ENCODE measurements at regions not wholly inside any gene's neighbourhood (a gene's known extent, or its start where the extent isn't known, plus 50 kb on each side); places are given as distances from the start of the nearest gene placed in this dataset.

GRCh38 chr14:25431211-25432076 lies 381.5 kb upstream of the STXBP6 start:
- ChIA-PET CTCF (interaction anchor here (1.2 kb wide), 1 partner anchor 19 kb away, joined by 3 read pairs; no protein-coding TSS in a partner anchor), POLR2A (no interaction called here)
- TF ChIP-seq HES2 (IDR thresholded peaks at IDR 0.05) (no peak), REST (IDR thresholded peaks at IDR 0.05) (no peak), RAD21 (conservative IDR thresholded peaks at IDR 0.05 in 1 of 2, IDR thresholded peaks at IDR 0.05 in 1 of 2) (peak in 1 of 2 experiments; percentile 41; a peak in 1 of 5 replicates)
- H3K9me3 ChIP-seq = no peaks in the 10 kb centered on the region
- peak in 1 of 2 experiments; percentile 55; a peak in 2 of 6 replicates for ATAC-seq
- no peak overlapping the region for H3K4me2 ChIP-seq
- 25% methylated on average over 21 of the region's 21 CpGs for WGBS (ENCODE audit: missing lambda C conversion rate)
- H3K4me3 ChIP-seq = no peak overlapping the region
- peak in 1 of 2 experiments; percentile 50 for DNase-seq (ENCODE audit: low read depth in 1 of 2, low spot score in 1 of 2)
- no peaks in the 10 kb centered on the region for H3K4me1 ChIP-seq
- no peak for FAIRE-seq
- H3K27ac ChIP-seq = no peak overlapping the region

- no peak overlapping the region for H3K4me3 ChIP-seq
- no peak for ATAC-seq
- DNase-seq (ENCODE audit: low read depth in 1 of 2, low spot score in 1 of 2) = no peak
- 34% methylated on average over 12 of the region's 12 CpGs for WGBS (ENCODE audit: missing lambda C conversion rate)
- no peak for FAIRE-seq
- TF ChIP-seq MAZ (IDR thresholded peaks at IDR 0.05; ENCODE audit: borderline replicate concordance, low read depth, low read length) = no peak
- TF ChIP-seq CEBPB (IDR thresholded peaks at IDR 0.05) = no peak
- no peak for TF ChIP-seq MAX (IDR thresholded peaks at IDR 0.05)
- no peak for TF ChIP-seq POLR2AphosphoS2 (conservative IDR thresholded peaks at IDR 0.05; ENCODE audit: low read length)
- TF ChIP-seq CTCF (IDR thresholded peaks at IDR 0.05) = no peak
- no peak for TF ChIP-seq ESRRA (IDR thresholded peaks at IDR 0.05; ENCODE audit: borderline replicate concordance, low read length)
- TF ChIP-seq, protein P1, sequence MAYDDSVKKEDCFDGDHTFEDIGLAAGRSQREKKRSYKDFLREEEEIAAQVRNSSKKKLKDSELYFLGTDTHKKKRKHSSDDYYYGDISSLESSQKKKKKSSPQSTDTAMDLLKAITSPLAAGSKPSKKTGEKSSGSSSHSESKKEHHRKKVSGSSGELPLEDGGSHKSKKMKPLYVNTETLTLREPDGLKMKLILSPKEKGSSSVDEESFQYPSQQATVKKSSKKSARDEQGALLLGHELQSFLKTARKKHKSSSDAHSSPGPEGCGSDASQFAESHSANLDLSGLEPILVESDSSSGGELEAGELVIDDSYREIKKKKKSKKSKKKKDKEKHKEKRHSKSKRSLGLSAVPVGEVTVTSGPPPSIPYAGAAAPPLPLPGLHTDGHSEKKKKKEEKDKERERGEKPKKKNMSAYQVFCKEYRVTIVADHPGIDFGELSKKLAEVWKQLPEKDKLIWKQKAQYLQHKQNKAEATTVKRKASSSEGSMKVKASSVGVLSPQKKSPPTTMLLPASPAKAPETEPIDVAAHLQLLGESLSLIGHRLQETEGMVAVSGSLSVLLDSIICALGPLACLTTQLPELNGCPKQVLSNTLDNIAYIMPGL (CRISPR knock-in tag; IDR thresholded peaks at IDR 0.05; ENCODE audit: borderline replicate concordance) = no peak
- no peak for TF ChIP-seq CHD4 (IDR thresholded peaks at IDR 0.05; ENCODE audit: borderline replicate concordance)
- TF ChIP-seq, protein P2, sequence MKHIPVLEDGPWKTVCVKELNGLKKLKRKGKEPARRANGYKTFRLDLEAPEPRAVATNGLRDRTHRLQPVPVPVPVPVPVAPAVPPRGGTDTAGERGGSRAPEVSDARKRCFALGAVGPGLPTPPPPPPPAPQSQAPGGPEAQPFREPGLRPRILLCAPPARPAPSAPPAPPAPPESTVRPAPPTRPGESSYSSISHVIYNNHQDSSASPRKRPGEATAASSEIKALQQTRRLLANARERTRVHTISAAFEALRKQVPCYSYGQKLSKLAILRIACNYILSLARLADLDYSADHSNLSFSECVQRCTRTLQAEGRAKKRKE (CRISPR knock-in tag; IDR thresholded peaks at IDR 0.05; ENCODE audit: low read depth) = no peak
- TF ChIP-seq ZC3H11A (IDR thresholded peaks at IDR 0.05) = no peak
- TF ChIP-seq, protein P3, sequence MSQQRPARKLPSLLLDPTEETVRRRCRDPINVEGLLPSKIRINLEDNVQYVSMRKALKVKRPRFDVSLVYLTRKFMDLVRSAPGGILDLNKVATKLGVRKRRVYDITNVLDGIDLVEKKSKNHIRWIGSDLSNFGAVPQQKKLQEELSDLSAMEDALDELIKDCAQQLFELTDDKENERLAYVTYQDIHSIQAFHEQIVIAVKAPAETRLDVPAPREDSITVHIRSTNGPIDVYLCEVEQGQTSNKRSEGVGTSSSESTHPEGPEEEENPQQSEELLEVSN (IDR thresholded peaks at IDR 0.05; ENCODE audit: borderline replicate concordance, low read depth) = no peak
- TF ChIP-seq RARB (CRISPR knock-in tag; IDR thresholded peaks at IDR 0.05) = no peak
- no peak for TF ChIP-seq RFX5 (IDR thresholded peaks at IDR 0.05)
- TF ChIP-seq JUNB (IDR thresholded peaks at IDR 0.05) = no peak
- no peak for TF ChIP-seq EHF (CRISPR knock-in tag; IDR thresholded peaks at IDR 0.05)
- TF ChIP-seq RNF2 (IDR thresholded peaks at IDR 0.05; ENCODE audit: borderline replicate concordance, low read depth) = no peak
- TF ChIP-seq RCOR1 (IDR thresholded peaks at IDR 0.05; ENCODE audit: low read depth, low read length) = no peak
- TF ChIP-seq GATA3 (IDR thresholded peaks at IDR 0.05; ENCODE audit: borderline replicate concordance) = no peak
- no peak for TF ChIP-seq TFCP2L1 (CRISPR knock-in tag; IDR thresholded peaks at IDR 0.05)
- CTCF ChIA-PET = interaction anchor here (1.2 kb wide), 1 partner anchor 18 kb away, joined by 3 read pairs; no protein-coding TSS in a partner anchor
- no peak overlapping the region for H3K4me2 ChIP-seq
- POLR2A ChIA-PET = no interaction called here
- no peaks in the 10 kb centered on the region for H3K9me3 ChIP-seq
- H3K4me1 ChIP-seq = no peaks in the 10 kb centered on the region
- no peak overlapping the region for H3K27ac ChIP-seq
Measured at GRCh38 chr14:25430808-25431207, 380.9 kb upstream of the STXBP6 start.
